ENCODE measurements at regions not wholly inside any gene's neighbourhood (a gene's known extent, or its start where the extent isn't known, plus 50 kb on each side); places are given as distances from the start of the nearest gene placed in this dataset.

DNA sequence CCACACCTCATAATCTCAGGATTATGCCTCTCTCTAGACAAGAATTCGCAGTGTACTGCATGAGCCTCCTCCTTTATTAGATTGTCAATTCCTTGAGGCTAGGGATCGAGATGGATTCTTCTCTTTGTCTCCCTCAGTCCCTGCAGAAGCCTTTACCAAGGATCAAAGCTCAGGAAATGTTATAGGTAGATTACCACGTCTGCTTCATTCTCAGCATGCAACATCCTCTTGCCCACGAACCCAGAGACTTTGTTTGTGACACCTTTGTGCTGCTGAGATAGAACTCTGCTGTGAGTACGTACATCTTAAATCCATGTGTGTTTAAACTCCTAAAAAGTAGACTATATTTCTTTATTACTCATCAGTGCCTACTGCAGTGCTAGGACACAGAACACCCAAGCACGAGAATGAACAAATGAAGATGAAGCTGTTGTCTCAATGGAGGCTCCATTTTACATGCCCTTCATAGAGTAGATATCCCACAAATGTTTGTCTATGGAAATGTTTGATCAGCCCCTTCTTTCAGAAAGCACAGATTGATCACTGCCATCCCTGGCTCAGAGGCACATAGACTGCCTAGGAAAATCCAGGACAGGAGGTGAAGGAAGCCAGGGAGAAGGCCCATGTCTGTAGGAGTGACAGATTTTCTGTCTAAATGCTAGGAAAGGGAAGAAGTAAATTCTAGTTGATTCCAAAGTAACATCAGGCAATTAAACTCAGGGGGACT is 98.8 kb upstream of the KLHL29 start:
- Mint-ChIP-seq H3K4me3 (no peak overlapping the region), H3K27ac (no peak overlapping the region), H3K4me1 (no peaks in the 10 kb centered on the region), H3K27me3 (peaks cover 8% of the 10 kb centered on the region), H3K9me3 (ENCODE audit: low read depth) (no peaks in the 10 kb centered on the region), H3K36me3 (ENCODE audit: low read depth) (no peaks in the 10 kb centered on the region)
- no peak for DNase-seq
- ATAC-seq = no peak
- intact Hi-C loops (cut with DNase I, micrococcal nuclease) = no loop called here
- ChIA-PET CTCF (no interaction called here), POLR2A (no interaction called here)

- H3K9me3 Mint-ChIP-seq (ENCODE audit: low read depth) = no peaks in the 10 kb centered on the region
- no peak overlapping the region for H3K27ac Mint-ChIP-seq
- H3K4me1 Mint-ChIP-seq = no peaks in the 10 kb centered on the region
- no peak overlapping the region for H3K4me3 Mint-ChIP-seq
- intact Hi-C loops (cut with DNase I, micrococcal nuclease) = no loop called here
- ChIA-PET CTCF (no interaction called here), POLR2A (no interaction called here)
- H3K27me3 Mint-ChIP-seq = peaks cover 8% of the 10 kb centered on the region
- ATAC-seq = no peak
- no peaks in the 10 kb centered on the region for H3K36me3 Mint-ChIP-seq (ENCODE audit: low read depth)
- no peak for DNase-seq
Measured at GRCh38 chr2:23286758-23287704, 97.9 kb upstream of the KLHL29 start.

GRCh38 chr2:23289671-23290070 is 95.3 kb upstream of the KLHL29 start:
- DNase-seq (no peak), ATAC-seq (no peak)
- no peaks in the 10 kb centered on the region for H3K9me3 Mint-ChIP-seq (ENCODE audit: low read depth)
- no peak overlapping the region for H3K4me3 Mint-ChIP-seq
- CTCF ChIA-PET = no interaction called here
- H3K36me3 Mint-ChIP-seq (ENCODE audit: low read depth) = no peaks in the 10 kb centered on the region
- intact Hi-C loops (cut with DNase I, micrococcal nuclease) = no loop called here
- H3K27me3 Mint-ChIP-seq = peaks cover 7% of the 10 kb centered on the region
- POLR2A ChIA-PET = no interaction called here
- H3K4me1 Mint-ChIP-seq = no peaks in the 10 kb centered on the region
- H3K27ac Mint-ChIP-seq = no peak overlapping the region

GRCh38 chr2:23291239-23291638 is 93.7 kb upstream of the KLHL29 start:
- Mint-ChIP-seq H3K27ac (no peak overlapping the region), H3K27me3 (peaks cover 10% of the 10 kb centered on the region), H3K4me3 (no peak overlapping the region), H3K4me1 (no peaks in the 10 kb centered on the region), H3K9me3 (ENCODE audit: low read depth) (no peaks in the 10 kb centered on the region), H3K36me3 (ENCODE audit: low read depth) (no peaks in the 10 kb centered on the region)
- POLR2A ChIA-PET = no interaction called here
- CTCF ChIA-PET = no interaction called here
- DNase-seq = no peak
- ATAC-seq = no peak
- intact Hi-C loops (cut with DNase I, micrococcal nuclease) = no loop called here

DNA sequence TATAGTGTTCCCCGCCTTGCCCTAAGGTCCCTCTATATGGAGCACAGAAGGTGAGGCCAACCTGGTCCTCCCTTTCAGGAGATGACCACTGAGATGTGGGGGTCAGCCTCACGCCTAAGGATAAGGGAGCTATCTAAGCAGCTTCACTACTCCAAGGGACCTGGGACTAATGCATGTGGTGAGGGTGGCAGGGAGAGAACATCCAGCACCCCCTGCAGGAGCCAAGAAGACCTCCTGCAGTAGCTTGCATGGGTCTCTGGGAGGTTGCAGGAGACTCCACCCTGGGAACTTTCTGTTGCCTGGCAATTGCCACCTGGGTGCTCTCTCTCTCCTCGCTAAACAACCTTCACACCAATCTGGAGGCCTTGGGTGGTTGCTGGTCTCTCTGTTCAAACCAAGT is 93.0 kb upstream of the KLHL29 start:
- ATAC-seq (no peak), DNase-seq (no peak)
- H3K27ac Mint-ChIP-seq = no peak overlapping the region
- intact Hi-C loops (cut with DNase I, micrococcal nuclease) = no loop called here
- no peaks in the 10 kb centered on the region for H3K36me3 Mint-ChIP-seq (ENCODE audit: low read depth)
- no peak overlapping the region for H3K4me3 Mint-ChIP-seq
- no peaks in the 10 kb centered on the region for H3K4me1 Mint-ChIP-seq
- CTCF ChIA-PET = no interaction called here
- H3K9me3 Mint-ChIP-seq (ENCODE audit: low read depth) = no peaks in the 10 kb centered on the region
- POLR2A ChIA-PET = no interaction called here
- peaks cover 10% of the 10 kb centered on the region for H3K27me3 Mint-ChIP-seq

DNA sequence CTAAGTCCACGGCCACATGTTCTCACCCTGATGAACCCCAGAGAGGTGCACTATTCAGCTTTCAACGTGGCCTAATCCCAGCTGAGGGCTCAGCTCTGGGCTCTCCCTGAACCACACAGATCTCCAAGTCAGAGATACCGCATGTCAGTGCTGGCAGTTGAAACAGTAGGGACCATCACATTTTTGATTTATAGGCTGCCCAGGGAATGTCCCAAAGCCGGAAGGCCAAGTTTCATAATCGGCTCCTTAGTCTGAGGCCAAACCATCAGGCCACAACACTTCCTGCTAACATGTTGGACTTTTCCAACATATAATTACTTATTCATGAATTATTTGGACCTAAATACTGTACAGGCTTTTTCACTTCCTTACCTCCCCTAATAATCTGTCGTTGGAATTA is 91.9 kb upstream of the KLHL29 start:
- Mint-ChIP-seq H3K36me3 (ENCODE audit: low read depth) (no peaks in the 10 kb centered on the region), H3K27ac (no peak overlapping the region), H3K4me3 (no peak overlapping the region), H3K27me3 (peaks cover 10% of the 10 kb centered on the region), H3K4me1 (no peaks in the 10 kb centered on the region), H3K9me3 (ENCODE audit: low read depth) (no peaks in the 10 kb centered on the region)
- ChIA-PET POLR2A (no interaction called here), CTCF (no interaction called here)
- no peak for ATAC-seq
- DNase-seq = no peak
- intact Hi-C loops (cut with DNase I, micrococcal nuclease) = no loop called here

GRCh38 chr2:23293731-23294130 is 91.2 kb upstream of the KLHL29 start:
- CTCF ChIA-PET = interaction anchor here (0.5 kb wide), 1 partner anchor 916 kb away, joined by 3 read pairs; no protein-coding TSS in a partner anchor
- H3K27ac Mint-ChIP-seq = no peak overlapping the region
- POLR2A ChIA-PET = no interaction called here
- H3K9me3 Mint-ChIP-seq (ENCODE audit: low read depth) = no peaks in the 10 kb centered on the region
- no peak overlapping the region for H3K4me3 Mint-ChIP-seq
- intact Hi-C loops (cut with DNase I, micrococcal nuclease) = no loop called here
- DNase-seq (no peak), ATAC-seq (no peak)
- peaks cover 10% of the 10 kb centered on the region for H3K27me3 Mint-ChIP-seq
- no peaks in the 10 kb centered on the region for H3K4me1 Mint-ChIP-seq
- H3K36me3 Mint-ChIP-seq (ENCODE audit: low read depth) = no peaks in the 10 kb centered on the region

DNA sequence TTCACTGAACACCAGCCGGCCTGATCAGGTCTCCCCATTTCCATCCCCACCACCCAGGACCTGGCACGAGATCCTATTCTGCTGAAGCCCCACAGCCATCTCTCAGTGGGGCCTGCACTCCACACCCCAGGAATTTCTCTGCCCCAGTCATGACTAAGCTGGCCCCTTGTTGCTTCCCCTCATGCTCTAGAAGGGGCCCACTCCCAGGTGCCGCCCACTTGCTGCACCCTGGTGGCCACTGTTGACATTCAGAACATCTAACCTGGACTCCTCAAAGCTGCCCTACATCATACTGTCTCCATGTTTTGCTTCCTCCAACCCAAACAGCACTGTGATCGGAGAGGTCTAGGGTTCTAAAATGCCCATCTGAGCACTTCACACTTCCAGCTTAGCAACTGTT is 90.7 kb upstream of the KLHL29 start:
- no peaks in the 10 kb centered on the region for H3K36me3 Mint-ChIP-seq (ENCODE audit: low read depth)
- intact Hi-C loops (cut with DNase I, micrococcal nuclease) = no loop called here
- ChIA-PET POLR2A (no interaction called here), CTCF (interaction anchor here (0.5 kb wide), 1 partner anchor 917 kb away, joined by 3 read pairs; no protein-coding TSS in a partner anchor)
- H3K4me1 Mint-ChIP-seq = no peaks in the 10 kb centered on the region
- H3K4me3 Mint-ChIP-seq = no peak overlapping the region
- H3K27ac Mint-ChIP-seq = no peak overlapping the region
- ATAC-seq = no peak
- H3K27me3 Mint-ChIP-seq = peaks cover 11% of the 10 kb centered on the region
- no peak for DNase-seq
- no peaks in the 10 kb centered on the region for H3K9me3 Mint-ChIP-seq (ENCODE audit: low read depth)

DNA sequence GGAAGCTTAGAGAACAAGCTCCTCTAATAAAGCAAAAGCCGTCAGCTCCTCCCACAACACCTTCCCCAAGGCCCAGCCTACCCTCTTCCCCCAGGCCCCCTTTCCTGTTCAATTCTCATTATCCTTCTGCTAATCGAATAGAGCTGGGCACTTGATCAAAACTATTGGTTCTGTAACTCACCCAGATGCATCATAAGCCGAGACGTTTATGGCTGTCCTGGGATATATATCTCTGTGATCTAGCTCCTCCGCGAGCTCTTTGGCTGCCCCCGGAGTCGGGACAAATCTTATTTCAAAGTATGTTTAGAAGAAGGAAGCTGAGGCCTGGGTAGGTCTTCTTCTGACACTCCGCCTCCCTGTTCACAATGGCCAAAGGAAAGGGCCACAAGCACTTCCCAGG is 88.3 kb upstream of the KLHL29 start:
- ATAC-seq = no peak
- no peak overlapping the region for H3K27ac Mint-ChIP-seq
- H3K27me3 Mint-ChIP-seq = peaks cover 11% of the 10 kb centered on the region
- ChIA-PET CTCF (no interaction called here), POLR2A (no interaction called here)
- intact Hi-C loops (cut with DNase I, micrococcal nuclease) = no loop called here
- no peaks in the 10 kb centered on the region for H3K36me3 Mint-ChIP-seq (ENCODE audit: low read depth)
- no peak for DNase-seq
- H3K4me3 Mint-ChIP-seq = no peak overlapping the region
- H3K4me1 Mint-ChIP-seq = no peaks in the 10 kb centered on the region
- H3K9me3 Mint-ChIP-seq (ENCODE audit: low read depth) = no peaks in the 10 kb centered on the region

DNA sequence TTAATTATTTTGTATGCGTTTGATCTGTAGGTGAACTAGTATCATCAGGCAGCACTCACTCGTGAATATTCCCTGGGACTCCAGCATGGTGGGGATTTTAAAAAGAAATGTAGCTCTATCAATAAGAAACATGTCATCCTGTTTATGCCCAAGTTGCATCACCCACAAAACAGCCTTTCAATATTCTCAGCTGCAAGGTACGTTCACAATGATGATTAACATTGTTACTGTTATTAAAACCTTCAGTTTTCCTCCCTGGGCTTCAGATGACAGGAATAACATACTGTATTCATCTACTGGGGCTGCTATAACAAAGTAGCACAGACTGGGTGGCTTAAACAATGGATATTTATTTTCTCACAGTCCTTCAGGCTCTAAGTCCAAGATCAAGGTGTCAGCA is 87.9 kb upstream of the KLHL29 start:
- Mint-ChIP-seq H3K27ac (no peak overlapping the region), H3K4me3 (no peak overlapping the region), H3K4me1 (no peaks in the 10 kb centered on the region), H3K36me3 (ENCODE audit: low read depth) (no peaks in the 10 kb centered on the region), H3K27me3 (peaks cover 11% of the 10 kb centered on the region), H3K9me3 (ENCODE audit: low read depth) (no peaks in the 10 kb centered on the region)
- DNase-seq = no peak
- CTCF ChIA-PET = interaction anchor here (1.1 kb wide), 1 partner anchor 9 kb away, joined by 3 read pairs; no protein-coding TSS in a partner anchor
- intact Hi-C loops (cut with DNase I, micrococcal nuclease) = no loop called here
- no peak for ATAC-seq
- POLR2A ChIA-PET = no interaction called here

- intact Hi-C loops (cut with DNase I, micrococcal nuclease) = no loop called here
- ATAC-seq (no peak), DNase-seq (no peak)
- CTCF ChIA-PET = no interaction called here
- no peak overlapping the region for H3K27ac Mint-ChIP-seq
- POLR2A ChIA-PET = interaction anchor here (0.6 kb wide), 1 partner anchor 197 kb away, joined by 3 read pairs; no protein-coding TSS in a partner anchor
- H3K36me3 Mint-ChIP-seq (ENCODE audit: low read depth) = no peaks in the 10 kb centered on the region
- no peaks in the 10 kb centered on the region for H3K4me1 Mint-ChIP-seq
- H3K27me3 Mint-ChIP-seq = peaks cover 11% of the 10 kb centered on the region
- H3K9me3 Mint-ChIP-seq (ENCODE audit: low read depth) = no peaks in the 10 kb centered on the region
- H3K4me3 Mint-ChIP-seq = no peak overlapping the region
Measured at GRCh38 chr2:23298551-23298950, 86.4 kb upstream of the KLHL29 start.

Data from activated CD4-positive, alpha-beta T cell treated with anti-CD3 and anti-CD28 coated beads for 36 hours (primary cell).